ENCODE measurements at regions not wholly inside any gene's neighbourhood (a gene's known extent, or its start where the extent isn't known, plus 50 kb on each side); places are given as distances from the start of the nearest gene placed in this dataset.

GRCh38 chr3:88879905-88880304 lies 227.5 kb upstream of the EPHA3 start:
- no peak for TF ChIP-seq CTCF (IDR thresholded peaks at IDR 0.05)
- TF ChIP-seq POLR2A (IDR thresholded peaks at IDR 0.05) = no peak
